ENCODE measurements at regions not wholly inside any gene's neighbourhood (a gene's known extent, or its start where the extent isn't known, plus 50 kb on each side); places are given as distances from the start of the nearest gene placed in this dataset.

- no peak for TF ChIP-seq CTCF (IDR thresholded peaks at IDR 0.05; ENCODE audit: insufficient read depth, low read length, poor library complexity, severe bottlenecking)
- Histone ChIP-seq H3K4me3 (ENCODE audit: low read depth, low read length) (no peak overlapping the region), H3K27me3 (ENCODE audit: control insufficient read depth, insufficient read depth, low read length) (peaks cover 18% of the 10 kb centered on the region), H3K36me3 (ENCODE audit: control insufficient read depth, insufficient read depth, low read length) (no peaks in the 10 kb centered on the region)
- DNase-seq (ENCODE audit: low read depth) = no peak
These were observed 92.2 kb downstream of the MRPL36 start for GRCh38 chr5:1707467-1707866.

DNA sequence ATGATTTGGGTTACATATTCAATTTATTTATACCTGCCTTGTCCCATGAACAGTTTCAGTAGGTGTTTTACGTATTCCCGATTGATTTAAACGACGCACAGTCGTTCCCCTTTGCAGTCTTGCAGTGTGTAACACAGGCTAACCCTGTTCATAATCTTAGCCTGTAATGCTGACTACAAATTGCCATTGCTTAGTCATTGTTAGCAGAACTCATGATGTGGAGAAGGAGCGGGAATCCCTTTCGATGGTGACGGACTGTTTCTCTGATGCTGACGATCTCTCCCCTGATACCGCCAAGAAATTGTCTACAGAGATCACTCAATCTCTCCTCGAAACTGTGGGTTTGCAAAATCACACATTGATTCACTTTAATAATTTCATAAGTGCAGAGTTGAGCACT is 93.2 kb downstream of the MRPL36 start:
- Histone ChIP-seq H3K27me3 (ENCODE audit: control insufficient read depth, insufficient read depth, low read length) (peaks cover 18% of the 10 kb centered on the region), H3K36me3 (ENCODE audit: control insufficient read depth, insufficient read depth, low read length) (no peaks in the 10 kb centered on the region), H3K4me3 (ENCODE audit: low read depth, low read length) (no peak overlapping the region)
- TF ChIP-seq CTCF (IDR thresholded peaks at IDR 0.05; ENCODE audit: insufficient read depth, low read length, poor library complexity, severe bottlenecking) = no peak
- no peak for DNase-seq (ENCODE audit: low read depth)

DNA sequence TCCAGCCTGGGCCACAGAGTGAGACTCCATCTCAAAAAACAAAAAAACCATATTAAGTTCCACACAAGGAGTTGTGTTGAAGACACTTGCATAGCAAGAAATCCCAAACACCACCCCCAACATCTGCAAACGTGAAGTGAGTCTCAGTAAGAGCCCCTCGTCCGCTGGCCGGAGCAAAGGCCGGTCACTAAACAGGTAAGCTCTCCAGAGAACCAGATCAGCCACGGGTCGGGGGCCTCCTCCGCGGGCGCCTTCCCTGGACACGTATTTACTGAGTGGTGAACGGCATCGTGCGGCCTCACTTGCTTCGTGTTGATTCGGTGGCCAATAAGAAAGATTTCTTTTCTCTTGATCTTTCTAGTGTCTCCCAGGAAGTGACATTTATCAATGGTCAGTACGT is 93.6 kb downstream of the MRPL36 start:
- TF ChIP-seq CTCF (IDR thresholded peaks at IDR 0.05; ENCODE audit: insufficient read depth, low read length, poor library complexity, severe bottlenecking) = no peak
- H3K4me3 ChIP-seq (ENCODE audit: low read depth, low read length) = no peak overlapping the region
- no peaks in the 10 kb centered on the region for H3K36me3 ChIP-seq (ENCODE audit: control insufficient read depth, insufficient read depth, low read length)
- no peak for DNase-seq (ENCODE audit: low read depth)
- peaks cover 18% of the 10 kb centered on the region for H3K27me3 ChIP-seq (ENCODE audit: control insufficient read depth, insufficient read depth, low read length)

- DNase-seq (ENCODE audit: low read depth) = no peak
- Histone ChIP-seq H3K36me3 (ENCODE audit: control insufficient read depth, insufficient read depth, low read length) (no peaks in the 10 kb centered on the region), H3K4me3 (ENCODE audit: low read depth, low read length) (no peak overlapping the region), H3K27me3 (ENCODE audit: control insufficient read depth, insufficient read depth, low read length) (peaks cover 18% of the 10 kb centered on the region)
- no peak for TF ChIP-seq CTCF (IDR thresholded peaks at IDR 0.05; ENCODE audit: insufficient read depth, low read length, poor library complexity, severe bottlenecking)
These were observed 95.0 kb downstream of the MRPL36 start for GRCh38 chr5:1704676-1705075.

DNA sequence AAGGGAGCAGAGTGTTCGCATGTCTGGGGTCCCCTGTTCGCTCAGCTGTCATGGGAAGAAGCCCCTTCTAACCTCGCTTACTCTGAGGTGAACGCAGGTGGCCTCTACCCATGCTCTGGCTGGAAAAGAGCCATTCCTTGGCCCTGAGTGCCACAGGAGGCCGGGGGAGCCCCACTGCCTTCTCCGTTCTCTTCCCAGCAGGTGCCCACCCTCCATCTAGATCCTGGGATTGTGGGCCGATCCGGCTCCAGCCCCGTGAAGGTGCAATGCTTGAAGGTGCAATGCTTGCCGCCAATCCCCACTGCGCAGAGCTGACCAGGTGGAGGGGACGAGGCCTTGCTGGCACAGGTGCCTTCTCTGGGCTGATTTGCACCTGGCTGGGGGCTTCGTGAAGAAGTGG is 95.4 kb downstream of the MRPL36 start:
- TF ChIP-seq CTCF (IDR thresholded peaks at IDR 0.05; ENCODE audit: insufficient read depth, low read length, poor library complexity, severe bottlenecking) = no peak
- no peaks in the 10 kb centered on the region for H3K36me3 ChIP-seq (ENCODE audit: control insufficient read depth, insufficient read depth, low read length)
- peaks cover 15% of the 10 kb centered on the region for H3K27me3 ChIP-seq (ENCODE audit: control insufficient read depth, insufficient read depth, low read length)
- H3K4me3 ChIP-seq (ENCODE audit: low read depth, low read length) = no peak overlapping the region
- no peak for DNase-seq (ENCODE audit: low read depth)

DNA sequence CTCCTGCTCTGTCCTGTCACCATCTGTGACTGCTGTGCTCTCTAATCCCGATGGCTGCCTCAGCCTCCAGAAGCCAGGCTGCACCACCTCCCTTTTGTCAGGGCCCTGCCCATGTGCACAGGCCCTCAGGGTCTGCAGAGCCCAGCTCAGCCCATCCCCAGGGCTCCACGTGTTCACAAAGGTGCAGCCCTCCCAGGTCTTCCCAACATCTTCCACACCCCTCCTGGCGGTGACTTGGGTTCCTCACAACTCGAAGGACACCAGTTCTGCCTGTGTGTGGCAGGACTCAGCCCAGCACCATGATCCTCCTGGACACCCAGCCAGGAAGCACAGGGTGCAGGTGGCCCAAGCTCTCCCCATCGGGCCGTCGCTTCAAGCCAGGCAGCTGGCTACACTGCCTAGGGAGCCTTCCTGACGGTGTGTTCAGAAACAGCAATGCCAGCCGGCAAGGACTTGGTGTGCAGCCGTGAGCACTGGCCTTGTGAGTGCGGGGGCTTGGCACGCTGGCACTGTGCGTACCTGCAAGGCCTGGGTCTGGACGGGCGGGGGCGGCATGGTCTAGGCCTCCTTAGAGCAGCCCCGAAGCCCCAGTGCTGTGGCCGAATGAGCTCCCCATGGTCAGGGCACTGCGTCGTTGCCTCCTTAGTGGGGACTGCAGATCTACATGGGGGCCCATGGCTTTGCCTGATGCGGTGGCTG is 96.1 kb downstream of the MRPL36 start:
- H3K27me3 ChIP-seq (ENCODE audit: control insufficient read depth, insufficient read depth, low read length) = peaks cover 8% of the 10 kb centered on the region
- H3K36me3 ChIP-seq (ENCODE audit: control insufficient read depth, insufficient read depth, low read length) = no peaks in the 10 kb centered on the region
- no peak for TF ChIP-seq CTCF (IDR thresholded peaks at IDR 0.05; ENCODE audit: insufficient read depth, low read length, poor library complexity, severe bottlenecking)
- DNase-seq (ENCODE audit: low read depth) = no peak
- H3K4me3 ChIP-seq (ENCODE audit: low read depth, low read length) = no peak overlapping the region

All from kidney epithelial cell (primary cell).